ENCODE measurements at regions not wholly inside any gene's neighbourhood (a gene's known extent, or its start where the extent isn't known, plus 50 kb on each side); places are given as distances from the start of the nearest gene placed in this dataset.

DNA sequence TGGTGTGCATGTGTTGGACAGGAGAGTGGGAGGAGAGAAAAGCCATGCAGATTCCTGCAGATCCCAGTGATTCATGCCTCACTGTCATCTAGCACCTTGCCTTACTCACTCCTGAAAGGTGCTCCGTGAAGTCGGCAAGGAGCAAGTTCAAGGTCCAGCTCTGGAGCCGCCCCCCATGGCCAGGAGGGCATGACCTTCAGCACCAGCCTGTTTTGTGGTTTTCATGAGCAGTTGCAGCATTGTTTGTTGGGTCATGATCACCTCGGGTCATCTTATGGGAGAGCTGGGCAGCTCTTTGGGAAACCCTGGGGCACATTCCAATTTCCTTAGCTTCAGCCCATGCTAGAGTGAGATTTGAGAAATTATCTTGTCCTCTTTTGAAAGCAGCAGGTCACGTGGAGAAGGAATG is 137.5 kb upstream of the IRX3 start:
- ChIA-PET CTCF (no interaction called here), POLR2A (interaction anchor here (0.6 kb wide), 1 partner anchor 1246 kb away, joined by 3 read pairs; no protein-coding TSS in a partner anchor)
- no peak for ATAC-seq
- H3K27me3 Mint-ChIP-seq: peaks cover 11% of the 10 kb centered on the region
- no peaks in the 10 kb centered on the region for H3K36me3 Mint-ChIP-seq (ENCODE audit: low read depth)
- H3K4me3 Mint-ChIP-seq: no peak overlapping the region
- TF ChIP-seq, protein P1, sequence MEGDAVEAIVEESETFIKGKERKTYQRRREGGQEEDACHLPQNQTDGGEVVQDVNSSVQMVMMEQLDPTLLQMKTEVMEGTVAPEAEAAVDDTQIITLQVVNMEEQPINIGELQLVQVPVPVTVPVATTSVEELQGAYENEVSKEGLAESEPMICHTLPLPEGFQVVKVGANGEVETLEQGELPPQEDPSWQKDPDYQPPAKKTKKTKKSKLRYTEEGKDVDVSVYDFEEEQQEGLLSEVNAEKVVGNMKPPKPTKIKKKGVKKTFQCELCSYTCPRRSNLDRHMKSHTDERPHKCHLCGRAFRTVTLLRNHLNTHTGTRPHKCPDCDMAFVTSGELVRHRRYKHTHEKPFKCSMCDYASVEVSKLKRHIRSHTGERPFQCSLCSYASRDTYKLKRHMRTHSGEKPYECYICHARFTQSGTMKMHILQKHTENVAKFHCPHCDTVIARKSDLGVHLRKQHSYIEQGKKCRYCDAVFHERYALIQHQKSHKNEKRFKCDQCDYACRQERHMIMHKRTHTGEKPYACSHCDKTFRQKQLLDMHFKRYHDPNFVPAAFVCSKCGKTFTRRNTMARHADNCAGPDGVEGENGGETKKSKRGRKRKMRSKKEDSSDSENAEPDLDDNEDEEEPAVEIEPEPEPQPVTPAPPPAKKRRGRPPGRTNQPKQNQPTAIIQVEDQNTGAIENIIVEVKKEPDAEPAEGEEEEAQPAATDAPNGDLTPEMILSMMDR (IDR thresholded peaks at IDR 0.05): no peak
- H3K9me3 Mint-ChIP-seq: no peaks in the 10 kb centered on the region
- H3K27ac Mint-ChIP-seq: no peak overlapping the region
- intact Hi-C loops (cut with micrococcal nuclease): no loop called here
- no peaks in the 10 kb centered on the region for H3K4me1 Mint-ChIP-seq (ENCODE audit: low read depth)
- no peak for DNase-seq

DNA sequence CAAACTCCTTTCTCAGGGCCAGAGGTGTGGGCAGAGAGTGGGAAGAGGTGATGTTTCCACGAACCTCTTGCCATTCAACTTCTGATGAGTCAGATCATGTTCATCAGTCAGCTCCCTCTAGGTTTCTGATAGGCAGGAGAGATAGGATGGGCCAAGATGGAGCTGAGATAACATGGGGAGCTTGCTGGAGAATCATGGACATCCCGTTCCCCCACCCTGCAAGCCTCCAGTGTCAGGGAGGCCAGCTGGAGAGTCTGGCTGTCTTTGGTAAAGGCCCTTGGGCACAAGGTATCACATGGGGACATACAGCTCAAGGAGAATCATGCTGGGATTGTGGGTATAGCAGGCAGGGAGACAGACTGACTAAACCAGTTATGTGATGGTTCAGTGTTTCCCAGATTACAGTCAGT is 136.0 kb upstream of the IRX3 start:
- TF ChIP-seq, protein P1 (IDR thresholded peaks at IDR 0.05): no peak
- POLR2A ChIA-PET: no interaction called here
- H3K36me3 Mint-ChIP-seq (ENCODE audit: low read depth): no peaks in the 10 kb centered on the region
- CTCF ChIA-PET: no interaction called here
- no peaks in the 10 kb centered on the region for H3K9me3 Mint-ChIP-seq
- no peaks in the 10 kb centered on the region for H3K4me1 Mint-ChIP-seq (ENCODE audit: low read depth)
- no peak overlapping the region for H3K4me3 Mint-ChIP-seq
- intact Hi-C loops (cut with micrococcal nuclease): no loop called here
- H3K27me3 Mint-ChIP-seq: peaks cover 6% of the 10 kb centered on the region
- DNase-seq: no peak
- no peak for ATAC-seq
- no peak overlapping the region for H3K27ac Mint-ChIP-seq

DNA sequence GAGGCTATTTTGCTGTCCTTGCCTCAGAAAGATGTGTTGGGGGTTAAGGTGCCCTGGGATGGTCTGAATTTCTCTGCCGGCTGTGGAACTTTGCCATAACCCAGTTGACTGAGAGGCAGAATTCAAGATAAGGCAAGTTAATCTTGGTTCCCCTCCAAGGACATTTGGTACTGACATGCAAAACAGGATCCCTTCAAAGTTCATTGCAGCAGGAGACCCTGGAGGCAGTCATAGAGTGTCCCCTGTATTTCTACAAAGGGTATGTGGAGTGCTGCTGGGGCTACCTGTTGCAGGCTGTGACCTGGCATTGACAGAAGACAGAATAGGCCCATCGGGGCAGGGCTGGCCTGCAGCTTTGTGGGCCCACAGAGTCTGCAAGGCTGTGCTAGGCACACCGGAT is 135.6 kb upstream of the IRX3 start:
- TF ChIP-seq, protein P1 (IDR thresholded peaks at IDR 0.05): no peak
- CTCF ChIA-PET: no interaction called here

DNA sequence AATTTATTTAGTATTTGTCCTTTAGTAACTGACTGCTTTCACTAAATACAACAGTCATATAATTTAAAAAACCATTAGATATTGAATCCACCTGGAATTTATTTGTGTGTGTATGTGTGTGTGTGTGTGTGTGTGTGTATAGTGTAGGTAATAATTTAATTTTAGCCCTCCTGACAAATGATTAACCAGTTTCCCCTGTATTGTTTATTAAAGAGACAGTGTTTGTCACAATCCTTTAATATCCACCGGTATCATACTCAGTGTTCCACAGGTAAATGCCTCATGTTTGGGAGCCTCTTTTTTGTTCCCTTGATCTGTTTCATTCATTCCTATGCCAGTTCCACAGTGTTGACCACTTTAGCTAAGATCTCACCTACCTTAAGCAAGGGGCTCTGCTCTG is 134.6 kb upstream of the IRX3 start:
- no peak overlapping the region for H3K27ac Mint-ChIP-seq
- intact Hi-C loops (cut with micrococcal nuclease): no loop called here
- H3K27me3 Mint-ChIP-seq: peaks cover 3% of the 10 kb centered on the region
- TF ChIP-seq, protein P1 (IDR thresholded peaks at IDR 0.05): no peak
- H3K36me3 Mint-ChIP-seq (ENCODE audit: low read depth): no peaks in the 10 kb centered on the region
- ChIA-PET POLR2A (no interaction called here), CTCF (no interaction called here)
- no peak overlapping the region for H3K4me3 Mint-ChIP-seq
- H3K4me1 Mint-ChIP-seq (ENCODE audit: low read depth): no peaks in the 10 kb centered on the region
- ATAC-seq (no peak), DNase-seq (no peak)
- H3K9me3 Mint-ChIP-seq: no peaks in the 10 kb centered on the region

More for the DNA sequence above, 135.6 kb upstream of the IRX3 start:
- DNase-seq: no peak
- ATAC-seq: no peak
- no peaks in the 10 kb centered on the region for H3K36me3 Mint-ChIP-seq (ENCODE audit: low read depth)
- POLR2A ChIA-PET: no interaction called here
- H3K27ac Mint-ChIP-seq: no peak overlapping the region
- H3K4me1 Mint-ChIP-seq (ENCODE audit: low read depth): no peaks in the 10 kb centered on the region
- intact Hi-C loops (cut with micrococcal nuclease): no loop called here
- H3K27me3 Mint-ChIP-seq: peaks cover 6% of the 10 kb centered on the region
- no peak overlapping the region for H3K4me3 Mint-ChIP-seq
- H3K9me3 Mint-ChIP-seq: no peaks in the 10 kb centered on the region

DNA sequence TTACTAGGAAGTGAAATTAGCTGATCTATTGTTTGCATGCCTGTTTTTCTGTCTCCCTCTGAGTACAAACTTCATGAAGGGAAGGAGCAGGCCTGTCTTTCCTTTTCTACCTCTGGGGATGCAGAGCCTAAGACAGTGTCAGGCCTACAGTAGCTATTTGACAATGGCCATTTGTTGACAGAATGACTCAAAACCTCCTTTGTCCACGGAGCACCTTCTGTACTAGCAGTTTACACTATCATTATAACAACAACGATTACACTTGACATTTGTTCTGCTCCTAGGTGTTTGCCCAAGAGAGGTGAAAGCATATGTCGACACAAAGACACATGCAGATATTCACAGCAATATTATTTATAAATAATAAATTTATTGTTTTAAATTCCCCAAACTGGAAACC is 132.3 kb upstream of the IRX3 start:
- POLR2A ChIA-PET: no interaction called here
- TF ChIP-seq, protein P1 (IDR thresholded peaks at IDR 0.05): no peak
- Mint-ChIP-seq H3K4me1 (ENCODE audit: low read depth) (no peaks in the 10 kb centered on the region), H3K27me3 (peaks cover 1% of the 10 kb centered on the region), H3K4me3 (no peak overlapping the region), H3K9me3 (no peaks in the 10 kb centered on the region), H3K36me3 (ENCODE audit: low read depth) (no peaks in the 10 kb centered on the region), H3K27ac (no peak overlapping the region)
- CTCF ChIA-PET: no interaction called here
- intact Hi-C loops (cut with micrococcal nuclease): no loop called here
- ATAC-seq (no peak), DNase-seq (no peak)
